ENCODE measurements at regions not wholly inside any gene's neighbourhood (a gene's known extent, or its start where the extent isn't known, plus 50 kb on each side); places are given as distances from the start of the nearest gene placed in this dataset.
"Not testable (repeated sequence)": the region's sequence is repeated elsewhere in the genome, so short reads cannot be mapped to it uniquely, and the experiment has no call there.

GRCh38 chr3:26894443-26894842 lies 271.9 kb downstream of the LRRC3B start:
- in situ Hi-C loops (cut with MboI; ENCODE audit: low pct_unique_long_range_greater_than_20kb, low sequenced_read_pairs, unreplicated experiment), result no loop called here

GRCh38 chr3:26915208-26915607 lies 292.6 kb downstream of the LRRC3B start:
- DNase-seq (ENCODE audit: low spot score), result no peak
- in situ Hi-C loops (cut with MboI; ENCODE audit: low pct_unique_long_range_greater_than_20kb, low sequenced_read_pairs, unreplicated experiment), result no loop called here
- no peak for TF ChIP-seq CTCF (IDR thresholded peaks at IDR 0.05; ENCODE audit: extremely low read depth, insufficient read depth, missing control alignments)

More at GRCh38 chr3:26894443-26894842, 271.9 kb downstream of the LRRC3B start:
- DNase-seq (ENCODE audit: low spot score), result no peak
- TF ChIP-seq CTCF (IDR thresholded peaks at IDR 0.05; ENCODE audit: extremely low read depth, insufficient read depth, missing control alignments), result no peak

- TF ChIP-seq CTCF (IDR thresholded peaks at IDR 0.05; ENCODE audit: extremely low read depth, insufficient read depth, missing control alignments), result no peak
- DNase-seq (ENCODE audit: low spot score), result no peak
- in situ Hi-C loops (cut with MboI; ENCODE audit: low pct_unique_long_range_greater_than_20kb, low sequenced_read_pairs, unreplicated experiment), result no loop called here
These were observed 298.3 kb downstream of the LRRC3B start for GRCh38 chr3:26920646-26921478.

- in situ Hi-C loops (cut with MboI; ENCODE audit: low pct_unique_long_range_greater_than_20kb, low sequenced_read_pairs, unreplicated experiment), result no loop called here
- no peak for DNase-seq (ENCODE audit: low spot score)
- TF ChIP-seq CTCF (IDR thresholded peaks at IDR 0.05; ENCODE audit: extremely low read depth, insufficient read depth, missing control alignments), result no peak
These were observed 309.3 kb downstream of the LRRC3B start for GRCh38 chr3:26931896-26932295.

GRCh38 chr3:26932752-26933151 lies 310.2 kb downstream of the LRRC3B start:
- TF ChIP-seq CTCF (IDR thresholded peaks at IDR 0.05; ENCODE audit: extremely low read depth, insufficient read depth, missing control alignments), result no peak
- in situ Hi-C loops (cut with MboI; ENCODE audit: low pct_unique_long_range_greater_than_20kb, low sequenced_read_pairs, unreplicated experiment), result no loop called here
- no peak for DNase-seq (ENCODE audit: low spot score)

- in situ Hi-C loops (cut with MboI; ENCODE audit: low pct_unique_long_range_greater_than_20kb, low sequenced_read_pairs, unreplicated experiment); DNase-seq (ENCODE audit: low spot score): not testable (repeated sequence)
These were observed 322.9 kb downstream of the LRRC3B start for GRCh38 chr3:26945480-26945879.

GRCh38 chr3:26960382-26960781 lies 337.8 kb downstream of the LRRC3B start:
- no peak for TF ChIP-seq CTCF (IDR thresholded peaks at IDR 0.05; ENCODE audit: extremely low read depth, insufficient read depth, missing control alignments)
- in situ Hi-C loops (cut with MboI; ENCODE audit: low pct_unique_long_range_greater_than_20kb, low sequenced_read_pairs, unreplicated experiment), result no loop called here
- DNase-seq (ENCODE audit: low spot score), result no peak

Data from GM13977 (cell line).